ENCODE measurements at regions not wholly inside any gene's neighbourhood (a gene's known extent, or its start where the extent isn't known, plus 50 kb on each side); places are given as distances from the start of the nearest gene placed in this dataset.
"Not testable (repeated sequence)": the region's sequence is repeated elsewhere in the genome, so short reads cannot be mapped to it uniquely, and the experiment has no call there.

- H3K27me3 Mint-ChIP-seq (ENCODE audit: unreplicated experiment), result no peaks in the 10 kb centered on the region
- H3K4me1 Mint-ChIP-seq (ENCODE audit: unreplicated experiment), result no peaks in the 10 kb centered on the region
- no peak for TF ChIP-seq CTCF (IDR thresholded peaks at IDR 0.05)
- no peaks in the 10 kb centered on the region for H3K36me3 Mint-ChIP-seq (ENCODE audit: unreplicated experiment)
- H3K27ac Mint-ChIP-seq (ENCODE audit: unreplicated experiment), result no peak overlapping the region
- no peak overlapping the region for H3K4me3 Mint-ChIP-seq (ENCODE audit: unreplicated experiment)
- no peaks in the 10 kb centered on the region for H3K9me3 Mint-ChIP-seq (ENCODE audit: unreplicated experiment)
- no peak for DNase-seq (ENCODE audit: extremely low spot score, unreplicated experiment)
Measured at GRCh38 chr2:185984670-185985069, 246.1 kb downstream of the FSIP2 start.

DNA sequence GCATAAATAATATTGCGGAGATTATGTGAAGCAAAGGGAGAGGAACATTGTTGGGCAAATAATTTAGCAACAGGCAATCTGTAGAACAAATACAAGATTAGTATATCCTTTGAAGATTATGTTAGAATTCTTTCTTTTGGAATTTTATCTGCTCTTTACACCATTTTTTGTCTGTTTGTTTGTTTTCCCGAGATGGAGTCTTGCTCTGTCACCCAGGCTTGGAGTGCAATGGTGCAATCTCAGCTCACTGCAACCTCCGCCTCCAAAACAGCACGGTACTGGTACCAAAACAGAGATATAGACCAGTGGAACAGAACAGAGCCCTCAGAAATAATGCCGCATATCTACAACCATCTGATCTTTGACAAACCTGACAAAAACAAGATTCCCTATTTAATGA is 250.3 kb downstream of the FSIP2 start:
- H3K9me3 Mint-ChIP-seq (ENCODE audit: unreplicated experiment); H3K36me3 Mint-ChIP-seq (ENCODE audit: unreplicated experiment); H3K27ac Mint-ChIP-seq (ENCODE audit: unreplicated experiment); H3K27me3 Mint-ChIP-seq (ENCODE audit: unreplicated experiment); H3K4me1 Mint-ChIP-seq (ENCODE audit: unreplicated experiment); DNase-seq (ENCODE audit: extremely low spot score, unreplicated experiment); H3K4me3 Mint-ChIP-seq (ENCODE audit: unreplicated experiment): not testable (repeated sequence)

GRCh38 chr2:185990861-185991525 is 252.4 kb downstream of the FSIP2 start:
- Mint-ChIP-seq H3K27ac (ENCODE audit: unreplicated experiment) (no peak overlapping the region), H3K9me3 (ENCODE audit: unreplicated experiment) (no peaks in the 10 kb centered on the region), H3K4me1 (ENCODE audit: unreplicated experiment) (no peaks in the 10 kb centered on the region), H3K27me3 (ENCODE audit: unreplicated experiment) (no peaks in the 10 kb centered on the region), H3K4me3 (ENCODE audit: unreplicated experiment) (no peak overlapping the region), H3K36me3 (ENCODE audit: unreplicated experiment) (no peaks in the 10 kb centered on the region)
- no peak for DNase-seq (ENCODE audit: extremely low spot score, unreplicated experiment)
- TF ChIP-seq CTCF (IDR thresholded peaks at IDR 0.05), result no peak

DNA sequence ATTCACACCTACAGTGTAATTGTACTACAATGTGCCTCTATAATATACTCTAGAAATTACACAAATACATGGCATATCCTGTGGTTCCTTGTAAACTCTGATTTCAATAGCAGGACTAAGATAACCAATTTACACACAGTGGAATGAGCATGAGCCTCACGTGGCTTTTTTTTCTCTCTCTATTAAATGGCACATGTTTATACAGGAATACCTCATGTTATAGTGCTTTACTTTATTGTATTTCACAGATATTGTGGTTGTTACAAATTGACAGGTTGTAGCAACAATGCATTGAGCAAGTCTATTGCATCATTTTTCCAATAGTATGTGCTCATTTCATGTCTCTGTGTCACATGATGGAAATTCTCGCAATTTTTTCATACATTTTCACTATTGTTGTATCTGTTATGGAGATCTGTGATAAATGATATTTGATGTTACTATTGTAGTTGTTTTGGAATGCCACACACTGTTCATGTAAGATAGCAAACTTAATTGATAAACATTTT is 260.0 kb downstream of the FSIP2 start:
- H3K27ac Mint-ChIP-seq (ENCODE audit: unreplicated experiment), result no peak overlapping the region
- no peak for DNase-seq (ENCODE audit: extremely low spot score, unreplicated experiment)
- H3K36me3 Mint-ChIP-seq (ENCODE audit: unreplicated experiment), result no peaks in the 10 kb centered on the region
- no peaks in the 10 kb centered on the region for H3K4me1 Mint-ChIP-seq (ENCODE audit: unreplicated experiment)
- no peak overlapping the region for H3K4me3 Mint-ChIP-seq (ENCODE audit: unreplicated experiment)
- H3K27me3 Mint-ChIP-seq (ENCODE audit: unreplicated experiment), result no peaks in the 10 kb centered on the region
- TF ChIP-seq CTCF (IDR thresholded peaks at IDR 0.05), result no peak
- H3K9me3 Mint-ChIP-seq (ENCODE audit: unreplicated experiment), result no peaks in the 10 kb centered on the region

DNA sequence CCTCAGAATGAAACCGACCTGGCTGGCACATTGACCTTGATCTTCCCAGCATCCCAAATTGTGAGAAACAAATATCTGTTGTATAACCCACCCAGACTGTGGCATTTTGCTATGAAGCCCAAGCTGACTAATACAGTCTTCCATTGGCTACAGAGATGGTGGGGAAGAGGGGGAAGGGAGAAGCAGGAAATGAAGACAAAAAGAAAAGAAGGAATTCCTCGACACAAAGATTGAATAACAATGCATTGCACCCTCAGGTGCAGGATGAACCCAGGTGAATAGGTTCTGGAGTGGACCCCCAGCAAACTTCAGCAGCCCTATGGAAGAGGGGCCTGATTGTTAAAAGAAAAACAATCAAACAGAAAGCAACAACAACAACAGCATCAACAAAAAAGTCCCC is 270.7 kb downstream of the FSIP2 start:
- TF ChIP-seq CTCF (IDR thresholded peaks at IDR 0.05), result no peak
- H3K9me3 Mint-ChIP-seq (ENCODE audit: unreplicated experiment), result peaks cover 42% of the 10 kb centered on the region
- H3K36me3 Mint-ChIP-seq (ENCODE audit: unreplicated experiment), result no peaks in the 10 kb centered on the region
- no peak overlapping the region for H3K27ac Mint-ChIP-seq (ENCODE audit: unreplicated experiment)
- no peaks in the 10 kb centered on the region for H3K4me1 Mint-ChIP-seq (ENCODE audit: unreplicated experiment)
- DNase-seq (ENCODE audit: extremely low spot score, unreplicated experiment), result no peak
- H3K27me3 Mint-ChIP-seq (ENCODE audit: unreplicated experiment), result peaks cover 3% of the 10 kb centered on the region
- no peak overlapping the region for H3K4me3 Mint-ChIP-seq (ENCODE audit: unreplicated experiment)
